ENCODE measurements at regions not wholly inside any gene's neighbourhood (a gene's known extent, or its start where the extent isn't known, plus 50 kb on each side); places are given as distances from the start of the nearest gene placed in this dataset.

GRCh38 chr4:157983300-157983699 lies 189.5 kb downstream of the GASK1B start:
- TF ChIP-seq CTCF (IDR thresholded peaks at IDR 0.05; ENCODE audit: insufficient read depth, low read length, poor library complexity, severe bottlenecking): no peak
- no peak for TF ChIP-seq EZH2phosphoT487 (conservative IDR thresholded peaks at IDR 0.05; ENCODE audit: low read length)

Data from SU-DHL-6 (cell line).